Activated CD8-positive, alpha-beta memory T cell treated with anti-CD3 and anti-CD28 coated beads, Interleukin-2, amount 10 ng/mL, durations not matched to agents 7 days and 5 days (primary cell): ENCODE measurements at regions not wholly inside any gene's neighbourhood (a gene's known extent, or its start where the extent isn't known, plus 50 kb on each side); places are given as distances from the start of the nearest gene placed in this dataset.
"Not testable (repeated sequence)": the region's sequence is repeated elsewhere in the genome, so short reads cannot be mapped to it uniquely, and the experiment has no call there.

Source experiments
- ATAC-seq: fragments of 150-1000 bp; cut with Tn5 transposase; one replicate; pipeline ENCODE4 v1.10.0; 2021; ENCODE audit warnings: moderate library complexity
- CTCF ChIA-PET: fragments of 350-600 bp; sonication (Branson Sonifier 250); formaldehyde crosslinking; loops from one replicate; lab custom pipeline; 2021; ENCODE audit warnings: antibody characterized with exemption; lab: Charles Lee
- DNase-seq: peaks from one replicate; pipeline ENCODE4 v3.0.0-alpha.2; 2020
- H3K27ac Mint-ChIP-seq: one replicate; pipeline ENCODE4 v1.8.0; 2021; ENCODE audit warnings: mild to moderate bottlenecking, mixed read lengths
- H3K27me3 Mint-ChIP-seq: one replicate; pipeline ENCODE4 v1.8.0; 2021; ENCODE audit warnings: mixed read lengths
- H3K36me3 Mint-ChIP-seq: one replicate; pipeline ENCODE4 v1.8.0; 2021; ENCODE audit warnings: mild to moderate bottlenecking, mixed read lengths
- H3K4me1 Mint-ChIP-seq: one replicate; pipeline ENCODE4 v1.8.0; 2021; ENCODE audit warnings: mixed read lengths
- H3K4me3 Mint-ChIP-seq: one replicate; pipeline ENCODE4 v1.8.0; 2021; ENCODE audit warnings: mild to moderate bottlenecking, moderate library complexity, mixed read lengths
- H3K9me3 Mint-ChIP-seq: one replicate; pipeline ENCODE4 v1.8.0; 2022; ENCODE audit warnings: low read depth, mixed read lengths

GRCh38 chr4:13778367-13778766, 150.8 kb upstream of the BOD1L1 start:
- no peaks in the 10 kb centered on the region for H3K36me3 Mint-ChIP-seq
- CTCF ChIA-PET: no interaction called here
- peaks cover 2% of the 10 kb centered on the region for H3K9me3 Mint-ChIP-seq
- no peaks in the 10 kb centered on the region for H3K4me1 Mint-ChIP-seq
- no peak overlapping the region for H3K4me3 Mint-ChIP-seq
- no peak overlapping the region for H3K27ac Mint-ChIP-seq
- no peak for ATAC-seq
- DNase-seq: no peak
- no peaks in the 10 kb centered on the region for H3K27me3 Mint-ChIP-seq

GRCh38 chr4:13782231-13782630, 154.7 kb upstream of the BOD1L1 start:
- H3K9me3 Mint-ChIP-seq: no peaks in the 10 kb centered on the region
- CTCF ChIA-PET: no interaction called here
- no peaks in the 10 kb centered on the region for H3K36me3 Mint-ChIP-seq
- DNase-seq (no peak), ATAC-seq (no peak)
- no peak overlapping the region for H3K27ac Mint-ChIP-seq
- H3K4me3 Mint-ChIP-seq: no peak overlapping the region
- H3K27me3 Mint-ChIP-seq: no peaks in the 10 kb centered on the region
- no peaks in the 10 kb centered on the region for H3K4me1 Mint-ChIP-seq

- Mint-ChIP-seq H3K9me3 (no peaks in the 10 kb centered on the region), H3K27ac (no peak overlapping the region), H3K4me3 (no peak overlapping the region), H3K36me3 (no peaks in the 10 kb centered on the region), H3K4me1 (no peaks in the 10 kb centered on the region), H3K27me3 (no peaks in the 10 kb centered on the region)
- no peak for DNase-seq
- CTCF ChIA-PET: no interaction called here
- no peak for ATAC-seq
Measured at GRCh38 chr4:13783800-13784411, 156.4 kb upstream of the BOD1L1 start.

- Mint-ChIP-seq H3K4me1 (no peaks in the 10 kb centered on the region), H3K36me3 (no peaks in the 10 kb centered on the region), H3K27me3 (no peaks in the 10 kb centered on the region), H3K4me3 (no peak overlapping the region), H3K27ac (no peak overlapping the region), H3K9me3 (no peaks in the 10 kb centered on the region)
- DNase-seq: no peak
- no peak for ATAC-seq
- CTCF ChIA-PET: no interaction called here
Measured at GRCh38 chr4:13793020-13793710, 165.6 kb upstream of the BOD1L1 start.

GRCh38 chr4:13794819-13795565, 167.5 kb upstream of the BOD1L1 start:
- no peaks in the 10 kb centered on the region for H3K9me3 Mint-ChIP-seq
- CTCF ChIA-PET: no interaction called here
- no peaks in the 10 kb centered on the region for H3K4me1 Mint-ChIP-seq
- no peak overlapping the region for H3K27ac Mint-ChIP-seq
- DNase-seq (no peak), ATAC-seq (no peak)
- H3K36me3 Mint-ChIP-seq: no peaks in the 10 kb centered on the region
- no peak overlapping the region for H3K4me3 Mint-ChIP-seq
- no peaks in the 10 kb centered on the region for H3K27me3 Mint-ChIP-seq

- no peaks in the 10 kb centered on the region for H3K27me3 Mint-ChIP-seq
- ATAC-seq (no peak), DNase-seq (no peak)
- H3K36me3 Mint-ChIP-seq: no peaks in the 10 kb centered on the region
- H3K27ac Mint-ChIP-seq: no peak overlapping the region
- no peak overlapping the region for H3K4me3 Mint-ChIP-seq
- H3K9me3 Mint-ChIP-seq: no peaks in the 10 kb centered on the region
- CTCF ChIA-PET: no interaction called here
- no peaks in the 10 kb centered on the region for H3K4me1 Mint-ChIP-seq
Measured at GRCh38 chr4:13797061-13797460, 169.5 kb upstream of the BOD1L1 start.

GRCh38 chr4:13815231-13815630, 187.7 kb upstream of the BOD1L1 start:
- ATAC-seq (no peak), DNase-seq (no peak)
- no peaks in the 10 kb centered on the region for H3K36me3 Mint-ChIP-seq
- H3K27ac Mint-ChIP-seq: no peak overlapping the region
- CTCF ChIA-PET: no interaction called here
- no peak overlapping the region for H3K4me3 Mint-ChIP-seq
- H3K27me3 Mint-ChIP-seq: no peaks in the 10 kb centered on the region
- H3K4me1 Mint-ChIP-seq: no peaks in the 10 kb centered on the region
- no peaks in the 10 kb centered on the region for H3K9me3 Mint-ChIP-seq

GRCh38 chr4:13816472-13816871, 188.9 kb upstream of the BOD1L1 start:
- no peak overlapping the region for H3K4me3 Mint-ChIP-seq
- no peaks in the 10 kb centered on the region for H3K4me1 Mint-ChIP-seq
- H3K36me3 Mint-ChIP-seq: no peaks in the 10 kb centered on the region
- H3K27me3 Mint-ChIP-seq: no peaks in the 10 kb centered on the region
- DNase-seq (no peak), ATAC-seq (no peak)
- H3K9me3 Mint-ChIP-seq: peaks cover 2% of the 10 kb centered on the region
- CTCF ChIA-PET: no interaction called here
- no peak overlapping the region for H3K27ac Mint-ChIP-seq

- CTCF ChIA-PET: no interaction called here
- no peaks in the 10 kb centered on the region for H3K36me3 Mint-ChIP-seq
- no peak overlapping the region for H3K27ac Mint-ChIP-seq
- ATAC-seq: no peak
- no peaks in the 10 kb centered on the region for H3K4me1 Mint-ChIP-seq
- DNase-seq: no peak
- peaks cover 14% of the 10 kb centered on the region for H3K9me3 Mint-ChIP-seq
- H3K27me3 Mint-ChIP-seq: no peaks in the 10 kb centered on the region
- H3K4me3 Mint-ChIP-seq: no peak overlapping the region
Measured at GRCh38 chr4:13821522-13821921, 194.0 kb upstream of the BOD1L1 start.

- CTCF ChIA-PET, H3K27ac Mint-ChIP-seq, ATAC-seq, H3K27me3 Mint-ChIP-seq, H3K36me3 Mint-ChIP-seq, H3K4me1 Mint-ChIP-seq, H3K4me3 Mint-ChIP-seq, DNase-seq: not testable (repeated sequence)
- peaks cover 13% of the 10 kb centered on the region for H3K9me3 Mint-ChIP-seq
Measured at GRCh38 chr4:13825822-13826221, 198.3 kb upstream of the BOD1L1 start.

GRCh38 chr4:13829457-13829856, 201.9 kb upstream of the BOD1L1 start:
- CTCF ChIA-PET: no interaction called here
- no peak overlapping the region for H3K27ac Mint-ChIP-seq
- no peak overlapping the region for H3K4me3 Mint-ChIP-seq
- H3K9me3 Mint-ChIP-seq: peaks cover 2% of the 10 kb centered on the region
- no peaks in the 10 kb centered on the region for H3K36me3 Mint-ChIP-seq
- no peak for DNase-seq
- H3K27me3 Mint-ChIP-seq: no peaks in the 10 kb centered on the region
- ATAC-seq: no peak
- H3K4me1 Mint-ChIP-seq: no peaks in the 10 kb centered on the region

- H3K27ac Mint-ChIP-seq: no peak overlapping the region
- H3K4me1 Mint-ChIP-seq: no peaks in the 10 kb centered on the region
- H3K9me3 Mint-ChIP-seq: no peaks in the 10 kb centered on the region
- ATAC-seq (no peak), DNase-seq (no peak)
- CTCF ChIA-PET: no interaction called here
- H3K36me3 Mint-ChIP-seq: no peaks in the 10 kb centered on the region
- no peak overlapping the region for H3K4me3 Mint-ChIP-seq
- H3K27me3 Mint-ChIP-seq: no peaks in the 10 kb centered on the region
Measured at GRCh38 chr4:13830449-13830848, 202.9 kb upstream of the BOD1L1 start.

- ATAC-seq (no peak), DNase-seq (no peak)
- H3K36me3 Mint-ChIP-seq: no peaks in the 10 kb centered on the region
- no peaks in the 10 kb centered on the region for H3K27me3 Mint-ChIP-seq
- CTCF ChIA-PET: no interaction called here
- H3K4me1 Mint-ChIP-seq: no peaks in the 10 kb centered on the region
- H3K9me3 Mint-ChIP-seq: no peaks in the 10 kb centered on the region
- H3K4me3 Mint-ChIP-seq: no peak overlapping the region
- H3K27ac Mint-ChIP-seq: no peak overlapping the region
Measured at GRCh38 chr4:13833171-13833804, 205.8 kb upstream of the BOD1L1 start.
